IPS-NIHi7 (cell line): ENCODE measurements at regions not wholly inside any gene's neighbourhood (a gene's known extent, or its start where the extent isn't known, plus 50 kb on each side); places are given as distances from the start of the nearest gene placed in this dataset.
"Not testable (repeated sequence)": the region's sequence is repeated elsewhere in the genome, so short reads cannot be mapped to it uniquely, and the experiment has no call there.

Experiments used
- DNase-seq: peaks from one replicate; pipeline ENCODE4 v3.0.0; 2012; ENCODE audit warnings: mixed read lengths; ENCODE audit errors: extremely low spot score

DNA sequence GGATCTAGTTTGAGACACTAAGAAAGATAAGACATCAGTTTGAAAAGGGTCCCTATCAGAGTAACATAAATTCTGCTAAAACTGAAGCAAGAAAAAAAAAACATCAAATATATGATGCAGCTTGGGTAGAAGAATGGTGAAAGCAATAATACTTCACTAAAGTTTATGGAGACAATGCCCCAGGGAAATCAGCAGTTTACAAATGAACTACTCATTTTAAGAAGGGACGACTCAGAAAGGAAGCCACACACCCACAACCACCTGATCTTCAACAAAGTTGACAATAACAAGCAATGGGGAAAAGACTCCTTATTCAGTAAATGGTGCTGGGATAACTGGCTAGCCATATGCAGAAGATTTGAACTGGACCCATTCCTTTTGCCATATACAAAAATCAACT is 143.5 kb downstream of the TPBG start:
- DNase-seq = no peak

DNA sequence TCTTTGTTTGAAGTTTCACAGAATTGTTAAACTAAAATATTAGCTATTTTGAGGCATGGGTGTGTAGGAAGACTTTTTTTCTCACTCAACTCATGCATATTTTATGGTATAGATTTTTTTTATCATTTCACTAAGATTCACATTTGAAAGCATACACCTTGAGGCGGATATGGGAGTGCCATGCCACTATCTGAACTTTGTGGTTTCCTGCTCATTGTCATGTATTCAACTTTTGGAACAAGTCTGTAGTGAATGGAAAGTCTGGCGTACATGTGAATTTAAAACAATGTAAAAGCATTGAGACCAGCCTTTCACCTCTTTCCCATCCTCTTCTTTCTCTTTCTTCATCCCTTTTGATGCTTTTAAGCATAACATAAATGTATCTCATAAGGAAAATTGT is 147.9 kb downstream of the TPBG start:
- no peak for DNase-seq

DNA sequence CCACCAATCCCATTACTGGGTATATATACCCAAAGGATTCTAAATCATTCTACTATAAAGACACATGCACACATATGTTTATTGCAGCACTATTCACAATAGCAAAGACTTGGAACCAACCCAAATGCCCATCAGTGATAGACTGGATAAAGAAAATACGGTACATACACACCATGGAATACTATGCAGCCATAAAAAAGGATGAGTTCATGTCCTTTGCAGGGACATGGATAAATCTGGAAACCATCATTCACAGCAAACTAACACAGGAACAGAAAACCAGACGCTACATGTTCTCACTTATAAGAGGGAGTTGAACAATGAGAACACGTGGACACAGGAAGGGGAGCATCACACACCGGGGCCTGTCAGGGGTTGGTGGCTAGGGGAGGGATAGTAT is 154.3 kb downstream of the TPBG start:
- DNase-seq = not testable (repeated sequence)

DNA sequence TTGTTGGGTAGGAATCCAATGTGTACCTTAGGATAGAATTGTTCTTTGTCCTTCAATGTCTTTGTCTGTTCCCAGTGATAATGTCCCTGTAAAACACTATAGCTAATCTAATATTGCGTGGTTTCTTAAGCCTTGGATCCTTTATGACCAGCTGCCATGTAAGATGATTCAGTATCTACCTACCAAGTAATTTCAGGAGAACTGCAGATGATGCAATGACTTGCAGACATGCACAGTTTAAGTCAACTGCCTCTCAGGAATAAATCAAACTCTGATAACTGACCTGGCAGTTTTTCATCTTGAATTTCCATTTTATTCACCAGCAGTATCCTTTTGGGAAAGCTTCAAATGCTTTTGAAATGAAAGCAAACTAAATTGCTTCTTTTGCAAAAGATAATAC is 157.8 kb downstream of the TPBG start:
- DNase-seq = no peak

DNA sequence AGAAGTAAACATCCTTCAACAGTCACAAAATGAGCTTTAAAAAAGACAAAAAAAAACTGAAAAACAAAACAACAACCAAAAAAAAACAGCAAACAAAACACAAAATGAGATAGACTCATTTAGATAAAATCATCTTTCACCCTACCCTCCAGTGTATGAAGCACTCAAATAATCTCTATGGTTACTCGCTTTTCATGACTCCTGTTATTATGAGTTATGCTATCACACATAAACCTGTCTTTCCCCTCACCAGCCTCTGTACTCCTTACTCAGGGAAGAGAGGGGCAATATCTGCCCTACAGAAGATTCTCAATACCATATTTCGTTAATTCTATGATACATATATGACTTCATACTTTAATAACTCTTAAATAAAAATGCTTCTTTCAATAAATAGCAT is 158.2 kb downstream of the TPBG start:
- no peak for DNase-seq

DNA sequence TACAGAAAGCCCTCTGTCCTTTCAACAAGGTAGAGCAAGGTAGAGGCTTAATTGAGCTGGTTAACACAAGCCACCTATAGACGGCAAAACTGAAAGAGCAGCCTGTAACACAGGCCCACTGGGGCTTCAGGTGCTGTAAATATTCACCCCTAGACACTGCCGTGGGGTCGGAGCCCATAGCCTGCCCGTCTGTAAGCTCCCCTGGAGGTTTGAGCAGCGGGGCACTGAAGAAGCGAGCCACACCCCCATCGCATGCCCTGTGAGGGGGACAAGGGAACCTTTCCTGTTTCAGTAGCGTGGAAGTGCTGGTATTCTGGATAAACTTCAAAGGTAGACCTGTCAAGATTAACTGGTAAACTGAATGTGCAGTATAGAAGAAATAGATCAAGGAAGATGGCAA is 160.4 kb downstream of the TPBG start:
- DNase-seq = no peak

DNA sequence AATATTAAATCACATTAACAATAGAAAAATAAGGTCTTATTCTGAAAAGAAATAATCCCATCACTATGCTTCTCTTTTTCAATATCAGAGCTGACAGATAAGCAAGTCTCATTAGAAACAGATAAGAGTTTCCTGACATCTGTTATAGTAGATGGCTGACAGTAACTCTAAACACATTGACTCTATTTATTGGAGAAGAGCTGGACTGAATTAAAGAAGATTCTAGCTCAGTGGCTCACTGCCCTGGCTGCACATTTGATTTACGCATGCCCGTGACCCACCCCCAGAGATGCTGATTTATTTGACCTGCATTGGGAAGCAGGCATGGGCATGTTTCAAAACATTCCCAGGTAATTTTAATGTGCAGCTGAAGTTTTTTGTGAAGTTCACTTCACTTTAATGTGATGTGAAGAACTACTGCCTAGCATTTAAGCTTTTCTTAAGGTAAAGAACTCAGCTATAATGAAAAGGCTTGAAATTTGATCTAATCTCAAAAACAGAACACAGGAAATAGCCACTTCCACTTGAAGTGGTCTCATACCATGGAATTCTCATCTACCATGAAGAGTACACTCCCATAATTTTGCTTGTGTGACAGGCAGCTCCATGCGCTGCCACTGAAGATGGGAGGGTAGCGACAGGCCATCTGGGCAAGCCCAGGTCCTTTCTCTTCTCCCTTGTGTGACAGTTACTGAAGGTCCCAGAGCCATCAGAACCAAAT is 162.3 kb downstream of the TPBG start:
- no peak for DNase-seq

DNA sequence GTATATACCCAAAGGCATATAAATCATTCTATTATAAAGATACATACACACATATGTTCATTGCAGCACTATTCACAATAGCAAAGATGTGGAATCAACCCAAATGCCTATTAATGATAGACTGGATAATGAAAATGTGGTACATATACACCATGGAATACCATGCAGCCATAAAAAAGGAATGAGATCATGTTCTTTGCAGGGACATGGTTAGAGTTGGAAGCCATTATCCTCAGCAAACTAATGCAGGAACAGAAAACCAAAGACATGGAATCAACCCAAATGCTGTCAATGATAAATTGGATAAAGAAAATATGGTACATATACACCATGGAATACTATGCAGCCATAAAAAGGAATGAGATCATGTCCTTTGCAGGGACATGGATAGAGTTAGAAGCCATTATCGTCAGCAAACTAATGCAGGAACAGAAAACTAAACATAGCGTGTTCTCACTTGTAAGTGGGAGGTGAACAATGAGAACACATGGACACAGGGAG is 166.4 kb downstream of the TPBG start:
- not testable (repeated sequence) for DNase-seq

DNA sequence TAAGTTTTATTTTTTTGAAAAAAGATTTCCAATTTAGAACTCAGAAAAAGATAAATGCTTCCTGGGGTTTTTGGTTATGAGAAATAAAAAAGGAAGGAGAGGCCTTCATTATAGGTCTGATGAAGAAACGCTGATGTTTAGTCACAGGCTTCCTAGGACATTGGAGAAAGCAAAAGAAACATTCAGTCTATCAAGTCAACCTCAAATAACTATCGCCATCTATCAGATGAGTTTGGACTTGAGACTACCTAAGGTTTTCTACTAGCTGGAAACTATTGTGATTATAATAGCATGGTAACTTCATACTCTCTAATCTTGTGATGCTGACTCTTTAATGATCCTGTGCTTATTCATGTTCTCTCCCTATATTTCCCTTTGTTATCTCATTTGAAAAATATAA is 171.3 kb downstream of the TPBG start:
- no peak for DNase-seq

DNA sequence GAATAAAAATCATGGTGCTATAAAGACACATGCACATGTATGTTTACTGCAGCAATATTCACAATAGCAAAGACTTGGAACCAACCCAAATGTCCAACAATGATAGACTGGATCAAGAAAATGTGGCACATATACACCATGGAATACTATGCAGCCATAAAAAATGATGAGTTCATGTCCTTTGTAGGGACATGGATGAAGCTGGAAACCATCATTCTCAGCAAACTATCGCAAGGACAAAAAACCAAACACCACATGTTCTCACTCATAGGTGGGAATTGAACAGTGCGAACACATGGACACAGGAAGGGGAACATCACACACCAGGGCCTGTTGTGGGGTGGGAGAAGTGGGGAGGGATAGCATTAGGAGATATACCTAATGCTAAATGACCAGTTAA is 185.9 kb downstream of the TPBG start:
- DNase-seq = not testable (repeated sequence)

DNA sequence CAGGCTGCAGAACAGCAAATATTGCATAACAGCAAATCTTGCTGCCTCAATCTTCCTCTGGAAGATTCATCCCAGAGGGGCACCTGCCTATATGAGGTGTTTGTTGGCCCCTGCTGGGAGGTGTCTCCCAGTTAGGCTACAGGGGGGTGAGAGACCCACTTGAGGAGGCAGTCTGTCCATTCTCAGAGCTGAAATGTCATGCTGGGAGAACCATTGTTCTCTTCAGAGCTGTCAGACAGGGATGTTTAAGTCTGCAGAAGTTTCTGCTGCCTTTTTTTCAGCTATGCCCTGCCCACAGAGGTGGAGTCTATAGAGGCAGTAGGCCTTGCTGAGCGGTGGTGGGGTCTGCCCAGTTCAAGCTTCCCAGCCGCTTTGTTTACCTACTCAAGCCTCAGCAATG is 187.7 kb downstream of the TPBG start:
- not testable (repeated sequence) for DNase-seq

DNA sequence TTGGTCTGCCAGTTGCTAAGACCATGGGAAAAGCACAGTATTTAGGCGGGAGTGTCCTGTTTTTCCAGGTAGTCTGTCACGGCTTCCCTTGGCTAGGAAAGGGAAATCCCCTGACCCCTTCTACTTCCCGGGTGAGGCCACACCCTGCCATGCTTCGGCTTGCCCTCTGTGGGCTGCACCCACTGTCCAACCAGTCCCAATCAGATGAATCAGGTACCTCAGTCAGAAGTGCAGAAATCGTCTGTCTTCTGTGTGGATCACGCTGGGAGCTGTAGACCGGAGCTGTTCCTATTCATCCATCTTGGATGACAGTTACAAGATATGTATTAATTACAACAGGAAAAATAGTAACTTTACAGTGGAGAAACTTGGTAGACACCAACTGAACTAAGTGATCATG is 188.2 kb downstream of the TPBG start:
- DNase-seq = no peak

DNA sequence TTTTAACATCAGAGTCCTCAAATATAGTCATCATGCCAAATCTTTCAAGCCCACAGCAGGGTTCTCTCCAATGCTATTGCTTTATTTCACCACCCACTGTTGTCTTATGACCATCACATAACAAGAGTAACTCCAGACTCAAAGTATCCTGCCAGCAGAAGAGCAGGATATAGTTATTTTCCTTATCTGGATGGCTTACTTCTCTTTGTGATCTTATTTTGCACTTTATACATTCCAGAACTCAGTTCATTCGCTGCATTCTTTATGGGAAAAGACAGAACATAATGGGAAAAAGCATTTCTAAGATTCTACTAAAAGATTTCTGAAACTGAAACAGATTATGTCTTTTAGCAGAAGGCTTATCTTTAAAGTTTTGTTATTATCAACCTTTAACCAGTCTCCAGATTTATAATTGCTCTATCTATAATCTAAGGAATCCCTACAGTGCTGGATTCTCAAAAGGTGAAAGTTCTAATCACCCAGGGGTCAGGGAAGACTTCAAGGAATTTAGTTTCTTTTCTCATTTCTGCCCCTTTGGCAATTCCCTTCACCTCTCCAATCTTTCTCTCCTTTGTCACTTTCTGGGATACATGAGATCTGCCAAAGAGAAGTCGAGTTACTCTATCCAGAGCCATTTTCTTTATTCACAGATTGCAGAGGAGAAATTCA is 190.4 kb downstream of the TPBG start:
- no peak for DNase-seq

DNA sequence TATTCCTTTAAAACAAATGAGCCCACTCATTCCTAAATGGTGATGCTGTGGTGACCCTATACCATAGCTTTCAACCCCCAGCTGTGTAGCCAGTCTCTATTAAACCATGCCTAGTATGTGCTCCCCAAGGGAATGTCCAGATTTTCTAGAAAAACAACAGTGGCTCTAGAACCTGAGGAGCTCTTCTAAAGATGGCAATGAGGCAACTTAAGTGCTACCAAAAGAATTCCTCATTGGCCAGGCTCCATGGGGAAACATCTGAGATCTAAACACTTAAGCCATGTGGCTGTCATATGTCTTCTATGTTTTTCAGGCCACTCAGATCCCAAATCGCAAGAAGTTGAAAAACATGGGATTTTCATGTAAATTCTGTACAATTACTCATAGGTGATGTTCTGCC is 191.0 kb downstream of the TPBG start:
- DNase-seq = no peak

DNA sequence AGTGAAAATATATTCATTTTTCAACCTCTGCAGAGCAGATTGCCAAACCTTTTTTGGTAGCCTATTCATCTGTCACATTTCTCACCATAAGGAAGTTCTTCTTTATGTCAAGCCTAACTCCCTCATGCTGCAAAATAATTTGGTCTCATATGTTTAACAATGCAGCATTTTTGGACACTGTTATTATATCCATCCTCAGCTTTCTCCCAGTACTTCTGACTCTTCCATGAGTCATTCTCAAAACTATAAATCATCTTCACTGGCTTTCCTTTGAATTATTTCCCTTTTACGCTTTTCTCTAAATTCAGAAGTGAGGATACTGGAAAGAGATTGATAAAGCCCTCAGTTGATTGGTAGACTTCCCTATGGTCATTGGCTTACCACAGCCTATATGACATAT is 192.2 kb downstream of the TPBG start:
- no peak for DNase-seq

DNA sequence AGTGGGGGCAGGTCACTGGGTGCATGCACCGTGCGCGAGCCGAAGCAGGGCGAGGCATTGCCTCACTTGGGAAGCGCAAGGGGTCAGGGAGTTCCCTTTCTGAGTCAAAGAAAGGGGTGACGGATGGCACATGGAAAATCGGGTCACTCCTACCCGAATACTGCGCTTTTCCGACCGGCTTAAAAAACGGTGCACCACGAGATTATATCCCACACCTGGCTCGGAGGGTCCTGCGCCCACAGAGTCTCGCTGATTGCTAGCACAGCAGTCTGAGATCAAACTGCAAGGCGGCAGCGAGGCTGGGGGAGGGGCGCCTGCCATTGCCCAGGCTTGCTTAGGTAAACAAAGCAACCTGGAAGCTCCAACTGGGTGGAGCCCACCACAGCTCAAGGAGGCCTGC is 194.9 kb downstream of the TPBG start:
- not testable (repeated sequence) for DNase-seq

DNA sequence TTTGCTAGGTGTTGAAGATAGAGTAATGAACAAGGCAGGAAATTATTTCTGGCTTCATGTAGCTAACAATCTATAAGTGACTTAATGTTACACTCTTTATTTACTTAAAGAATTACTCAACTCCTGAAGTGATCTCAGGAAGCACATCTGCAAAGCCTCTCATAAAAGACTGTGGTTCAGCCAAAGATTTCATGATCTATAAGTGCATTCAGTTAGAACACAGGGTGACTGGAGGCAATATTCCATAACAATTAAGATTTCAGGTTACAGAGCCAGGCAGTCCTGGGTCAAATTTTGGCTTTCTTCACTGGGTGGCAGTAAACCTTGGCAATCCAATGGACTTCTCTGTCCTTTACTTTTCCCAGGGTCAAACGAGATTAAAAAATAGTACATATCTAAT is 204.0 kb downstream of the TPBG start:
- no peak for DNase-seq

DNA sequence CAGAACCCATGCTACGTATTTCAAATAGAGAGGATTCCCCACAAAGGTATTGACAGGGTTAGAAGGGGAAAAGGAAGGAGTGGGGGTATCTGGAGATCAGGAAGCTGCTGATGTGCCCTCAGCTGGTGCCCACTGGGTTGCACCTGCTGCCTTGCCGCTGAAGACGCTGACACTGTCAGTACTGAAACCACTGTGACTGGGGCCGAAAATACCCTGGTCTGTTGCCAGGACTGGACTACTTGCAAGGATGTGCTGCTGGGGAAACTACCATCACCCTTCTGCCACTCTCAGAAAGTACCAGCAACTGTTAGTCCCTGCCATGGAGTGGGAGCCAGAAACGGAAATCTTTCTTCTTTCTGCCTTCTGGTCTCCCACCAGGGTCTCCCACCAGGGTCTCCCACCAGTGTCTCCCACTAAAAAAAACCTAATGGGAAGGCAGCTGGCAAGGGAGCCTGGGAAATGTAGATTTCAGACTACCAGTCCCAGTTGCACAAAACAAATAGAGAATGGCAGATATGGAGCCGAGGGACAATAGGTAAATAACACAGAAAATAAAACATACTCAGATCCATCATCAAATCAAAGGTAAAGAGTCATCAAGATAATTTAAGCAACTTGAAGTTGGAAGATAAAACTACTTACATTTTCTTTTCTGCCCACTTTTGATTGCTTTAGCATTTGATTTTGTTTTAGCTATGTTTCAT is 204.8 kb downstream of the TPBG start:
- no peak for DNase-seq

DNA sequence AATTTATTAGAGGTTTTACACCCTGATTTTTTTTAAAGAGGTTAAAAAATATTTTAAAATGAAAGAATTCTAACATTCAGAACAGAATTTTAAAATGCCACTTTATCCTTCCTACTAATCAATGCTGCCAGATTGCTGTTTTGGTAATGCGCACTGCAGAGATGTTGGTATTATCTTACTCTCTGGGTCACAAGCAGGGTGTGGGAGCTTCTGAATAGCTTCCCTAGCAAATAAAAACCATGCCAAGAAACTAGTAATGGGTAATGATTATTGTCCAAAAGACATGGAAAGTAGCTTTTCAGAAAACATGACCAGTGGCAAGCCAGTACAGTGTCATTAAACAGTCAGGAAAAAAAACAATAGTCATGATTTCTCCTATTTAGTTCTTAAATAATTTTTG is 205.4 kb downstream of the TPBG start:
- no peak for DNase-seq

DNA sequence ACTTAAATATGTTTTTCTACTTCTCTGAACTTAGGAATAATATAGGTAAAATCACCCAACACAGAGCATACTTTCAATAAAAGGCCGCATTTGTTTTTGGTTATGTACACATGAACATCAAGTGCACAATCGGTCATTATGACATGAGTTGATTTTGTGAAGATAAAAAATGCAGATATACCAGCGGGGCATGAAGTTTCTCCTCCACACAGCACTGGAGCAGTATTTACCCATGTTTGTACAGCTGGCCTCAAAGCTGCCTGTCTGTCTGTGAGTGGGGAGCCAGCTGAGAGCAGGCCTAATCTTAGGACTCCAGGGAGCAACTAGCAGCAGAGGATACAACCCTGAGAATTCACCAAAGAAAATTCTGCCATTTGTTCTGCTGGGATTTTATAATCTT is 206.5 kb downstream of the TPBG start:
- no peak for DNase-seq

DNA sequence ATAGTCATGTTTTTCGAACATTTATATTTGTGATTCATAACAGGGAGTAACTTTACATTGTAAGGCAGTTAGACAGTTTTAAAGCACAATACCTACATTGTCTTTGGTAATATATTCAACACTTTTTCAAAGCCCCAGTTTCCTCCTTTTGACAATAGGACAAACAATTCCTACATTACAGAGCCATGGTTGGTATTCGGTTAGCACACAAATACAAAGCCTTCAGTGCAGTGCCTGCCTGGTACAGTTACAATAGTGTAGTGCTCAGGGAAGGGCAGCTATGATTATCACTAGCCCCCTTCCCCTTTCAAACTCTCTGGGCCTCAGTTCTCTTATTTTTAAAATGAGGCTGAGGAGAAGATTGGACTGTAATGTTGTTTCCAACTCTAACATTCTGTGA is 207.8 kb downstream of the TPBG start:
- no peak for DNase-seq

DNA sequence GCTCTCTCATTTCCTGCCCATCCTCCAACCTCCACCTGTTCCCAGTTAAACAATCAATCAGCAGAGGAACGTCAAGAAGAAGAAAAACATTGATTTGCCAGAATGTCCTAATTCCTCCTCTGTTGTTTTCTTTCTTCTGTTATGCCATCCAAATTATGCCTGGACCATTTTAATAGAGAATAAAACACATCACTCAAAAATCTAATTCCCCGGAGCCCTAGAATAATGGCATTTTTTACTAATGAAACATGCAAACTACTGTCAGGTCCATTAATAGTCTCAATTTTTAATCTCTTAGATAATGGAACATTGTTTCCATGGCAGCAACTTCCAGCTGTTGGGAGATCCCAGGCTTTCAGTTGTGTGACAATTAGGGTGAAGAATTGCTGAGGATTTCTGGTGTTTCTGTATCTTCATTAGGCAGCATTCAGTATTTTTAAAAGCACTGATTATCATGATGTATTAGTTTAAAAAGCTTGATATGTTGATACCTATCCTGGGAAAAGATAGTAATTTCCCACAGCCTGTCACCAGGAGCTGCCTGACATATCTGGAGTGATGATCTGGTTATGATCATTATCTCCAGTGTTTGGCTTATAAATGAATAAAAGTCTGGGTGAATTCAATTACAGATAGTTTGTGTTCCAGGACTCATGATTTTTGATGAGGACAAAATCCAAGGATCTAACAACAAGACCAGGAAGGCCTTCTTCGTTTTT is 209.8 kb downstream of the TPBG start:
- no peak for DNase-seq
